Thyroid gland (tissue), 4 donors: ENCODE measurements at regions not wholly inside any gene's neighbourhood (a gene's known extent, or its start where the extent isn't known, plus 50 kb on each side); places are given as distances from the start of the nearest gene placed in this dataset.

Experiments used
- DNase-seq, 2 donors: peaks; one replicate each; pipeline ENCODE4 v3.0.0-alpha.2; 2019
- H3K27ac ChIP-seq, 3 donors: fragments of 200-600 bp; sonication (generic); 1 replicate in 2 of 3; 2 replicates in 1 of 3; pipeline ENCODE4 v1.5.1; 2016 to 2019; ENCODE audit warnings: mild to moderate bottlenecking in 1 of 3, moderate library complexity in 1 of 3
- H3K27me3 ChIP-seq: fragments of 200-600 bp; sonication (generic); one replicate; pipeline ENCODE4 v1.5.1; 2019
- H3K36me3 ChIP-seq, 2 donors: fragments of 200-600 bp; sonication (generic); one replicate each; pipeline ENCODE4 v1.5.1; 2016 to 2019
- H3K4me1 ChIP-seq, 2 donors: fragments of 200-600 bp; sonication (generic); one replicate each; pipeline ENCODE4 v1.5.1; 2017 to 2019
- H3K4me3 ChIP-seq, 3 donors: fragments of 200-600 bp; sonication (generic); replicated peaks in 1 of 3; 1 replicate in 2 of 3; 2 replicates in 1 of 3; pipeline ENCODE4 v1.5.1; 2016; ENCODE audit warnings: mild to moderate bottlenecking in 1 of 3
- H3K9me3 ChIP-seq: fragments of 200-600 bp; sonication (generic); one replicate; pipeline ENCODE4 v1.5.1; 2017
- CTCF ChIP-seq, 6 experiments: fragments of 200-600 bp in 3 of 6; fragments of 450-650 bp in 3 of 6; sonication (generic) in 3 of 6; IDR thresholded peaks; one replicate each; pipeline ENCODE4 v1.5.1; 2016 to 2019; ENCODE audit warnings: antibody characterized with exemption in 6 of 6, mild to moderate bottlenecking in 2 of 6, inconsistent platforms in 1 of 6, moderate library complexity in 1 of 6
- POLR2A ChIP-seq, 2 donors: fragments of 450-650 bp; IDR thresholded peaks; one replicate each; pipeline ENCODE4 v1.6.1; 2017; ENCODE audit warnings: antibody characterized with exemption in 2 of 2, mild to moderate bottlenecking in 2 of 2, moderate library complexity in 1 of 2
- WGBS, 2 donors: methylation state at CpG; one replicate each; pipeline ENCODE4 v1.1.5; 2017; 5-methylcytosine and 5-hydroxymethylcytosine counted together
- intact Hi-C: fragments of 100-400 bp; cut with DNase I; formaldehyde crosslinking; loops from one replicate; pipeline ENCODE4 v1.15.1; 2023

- intact Hi-C loops: no loop called here
- TF ChIP-seq CTCF (IDR thresholded peaks at IDR 0.05) (no peak), POLR2A (IDR thresholded peaks at IDR 0.05) (no peak)
Observed at GRCh38 chr10:52438119-52438518, 124.0 kb downstream of the DKK1 start.

GRCh38 chr10:52440612-52441285, 126.7 kb downstream of the DKK1 start:
- no peaks in the 10 kb centered on the region for H3K27me3 ChIP-seq
- no peak overlapping the region for H3K4me3 ChIP-seq
- no peaks in the 10 kb centered on the region for H3K9me3 ChIP-seq
- WGBS, 2 donors: 61 to 62% methylated on average over 7 of the region's 7 CpGs
- TF ChIP-seq POLR2A (IDR thresholded peaks at IDR 0.05) (no peak), CTCF (IDR thresholded peaks at IDR 0.05) (no peak)
- DNase-seq: no peak
- H3K4me1 ChIP-seq: no peaks in the 10 kb centered on the region
- no peak overlapping the region for H3K27ac ChIP-seq
- intact Hi-C loops: no loop called here
- H3K36me3 ChIP-seq: no peaks in the 10 kb centered on the region

More at GRCh38 chr10:52438119-52438518, 124.0 kb downstream of the DKK1 start:
- Histone ChIP-seq H3K27ac (no peak overlapping the region), H3K4me1 (no peaks in the 10 kb centered on the region), H3K4me3 (no peak overlapping the region), H3K9me3 (no peaks in the 10 kb centered on the region), H3K27me3 (no peaks in the 10 kb centered on the region), H3K36me3 (no peaks in the 10 kb centered on the region)
- WGBS, 2 donors: 90 to 95% methylated on average over 6 of the region's 6 CpGs
- no peak for DNase-seq

- no peak overlapping the region for H3K4me3 ChIP-seq
- H3K4me1 ChIP-seq: no peaks in the 10 kb centered on the region
- intact Hi-C loops: no loop called here
- H3K27me3 ChIP-seq: no peaks in the 10 kb centered on the region
- H3K27ac ChIP-seq: no peak overlapping the region
- no peak for DNase-seq
- H3K9me3 ChIP-seq: no peaks in the 10 kb centered on the region
- no peaks in the 10 kb centered on the region for H3K36me3 ChIP-seq
- TF ChIP-seq POLR2A (IDR thresholded peaks at IDR 0.05) (no peak), CTCF (IDR thresholded peaks at IDR 0.05) (no peak)
Observed at GRCh38 chr10:52442576-52442975, 128.5 kb downstream of the DKK1 start.

GRCh38 chr10:52443419-52444388, 129.6 kb downstream of the DKK1 start:
- H3K9me3 ChIP-seq: no peaks in the 10 kb centered on the region
- no peaks in the 10 kb centered on the region for H3K36me3 ChIP-seq
- no peak overlapping the region for H3K27ac ChIP-seq
- intact Hi-C loops: no loop called here
- TF ChIP-seq POLR2A (IDR thresholded peaks at IDR 0.05) (no peak), CTCF (IDR thresholded peaks at IDR 0.05) (no peak)
- no peak for DNase-seq
- H3K4me3 ChIP-seq: no peak overlapping the region
- no peaks in the 10 kb centered on the region for H3K4me1 ChIP-seq
- WGBS, 2 donors: 61 to 69% methylated on average over 3 of the region's 3 CpGs
- no peaks in the 10 kb centered on the region for H3K27me3 ChIP-seq

GRCh38 chr10:52446391-52446790, 132.3 kb downstream of the DKK1 start:
- no peak for TF ChIP-seq CTCF (IDR thresholded peaks at IDR 0.05)
- TF ChIP-seq POLR2A (IDR thresholded peaks at IDR 0.05): no peak
- no peaks in the 10 kb centered on the region for H3K27me3 ChIP-seq
- no peaks in the 10 kb centered on the region for H3K4me1 ChIP-seq
- DNase-seq: no peak
- whole genome bisulfite sequencing, 2 donors: 76% methylated on average over 5 of the region's 5 CpGs
- intact Hi-C loops: no loop called here
- H3K27ac ChIP-seq: no peak overlapping the region
- H3K9me3 ChIP-seq: no peaks in the 10 kb centered on the region
- H3K4me3 ChIP-seq: no peak overlapping the region
- H3K36me3 ChIP-seq: no peaks in the 10 kb centered on the region
